BJ (cell line): ENCODE measurements at regions not wholly inside any gene's neighbourhood (a gene's known extent, or its start where the extent isn't known, plus 50 kb on each side); places are given as distances from the start of the nearest gene placed in this dataset.

Experiments
- CTCF ChIA-PET: fragments of 350-600 bp; formaldehyde crosslinking; extraction: SDS; loops from one replicate; lab custom pipeline; 2021; ENCODE audit warnings: antibody characterized with exemption, inconsistent platforms; lab: Yijun Ruan, JAX
- POLR2A ChIA-PET: fragments of 300-600 bp; sonication (Branson Sonifier 250); formaldehyde crosslinking; extraction: SDS; loops from one replicate; lab custom pipeline; 2021; ENCODE audit warnings: antibody characterized with exemption; lab: Charles Lee
- DNase-seq: peaks from one replicate; pipeline ENCODE4 v3.0.0-alpha.2; 2011; ENCODE audit warnings: low read depth
- H3K27me3 ChIP-seq: 2 replicates; pipeline ENCODE4 v1.6.0; 2011; ENCODE audit warnings: low read length; ENCODE audit not compliant: control insufficient read depth, insufficient read depth
- H3K36me3 ChIP-seq: 2 replicates; pipeline ENCODE4 v1.5.1; 2011; ENCODE audit warnings: low read length; ENCODE audit not compliant: control insufficient read depth, insufficient read depth
- H3K4me3 ChIP-seq: 2 replicates; pipeline ENCODE4 v1.5.1; 2011; ENCODE audit warnings: low read depth, mild to moderate bottlenecking, control low read depth, low read length
- TF ChIP-seq, protein P1 (sequence below): IDR thresholded peaks from 2 replicates; pipeline ENCODE4 v1.5.1; 2011; ENCODE audit warnings: low read depth, mild to moderate bottlenecking, control low read depth, inconsistent platforms, low read length, moderate library complexity; ENCODE audit not compliant: insufficient read depth

DNA sequence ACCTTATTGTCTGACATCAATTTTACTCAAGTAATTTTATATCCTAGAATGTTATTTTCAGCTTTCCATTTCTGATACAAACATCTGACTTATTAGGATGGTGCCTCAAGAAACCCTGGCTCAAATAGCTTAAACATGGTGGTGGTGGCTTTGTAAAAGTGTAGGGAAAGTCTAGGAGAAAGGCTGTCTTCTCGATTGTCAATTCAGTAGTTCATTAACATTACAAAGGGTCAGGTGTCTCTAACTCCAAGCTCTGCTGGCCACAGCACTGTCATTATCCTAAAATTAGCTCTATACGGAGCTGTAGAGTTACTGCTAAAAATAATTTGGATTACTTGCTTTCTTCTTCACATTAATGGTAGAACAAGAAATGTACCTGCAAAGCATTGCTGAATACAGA lies 1360.1 kb upstream of the CDH6 start:
- ChIA-PET POLR2A (no interaction called here), CTCF (no interaction called here)
- DNase-seq: no peak
- TF ChIP-seq, protein P1, sequence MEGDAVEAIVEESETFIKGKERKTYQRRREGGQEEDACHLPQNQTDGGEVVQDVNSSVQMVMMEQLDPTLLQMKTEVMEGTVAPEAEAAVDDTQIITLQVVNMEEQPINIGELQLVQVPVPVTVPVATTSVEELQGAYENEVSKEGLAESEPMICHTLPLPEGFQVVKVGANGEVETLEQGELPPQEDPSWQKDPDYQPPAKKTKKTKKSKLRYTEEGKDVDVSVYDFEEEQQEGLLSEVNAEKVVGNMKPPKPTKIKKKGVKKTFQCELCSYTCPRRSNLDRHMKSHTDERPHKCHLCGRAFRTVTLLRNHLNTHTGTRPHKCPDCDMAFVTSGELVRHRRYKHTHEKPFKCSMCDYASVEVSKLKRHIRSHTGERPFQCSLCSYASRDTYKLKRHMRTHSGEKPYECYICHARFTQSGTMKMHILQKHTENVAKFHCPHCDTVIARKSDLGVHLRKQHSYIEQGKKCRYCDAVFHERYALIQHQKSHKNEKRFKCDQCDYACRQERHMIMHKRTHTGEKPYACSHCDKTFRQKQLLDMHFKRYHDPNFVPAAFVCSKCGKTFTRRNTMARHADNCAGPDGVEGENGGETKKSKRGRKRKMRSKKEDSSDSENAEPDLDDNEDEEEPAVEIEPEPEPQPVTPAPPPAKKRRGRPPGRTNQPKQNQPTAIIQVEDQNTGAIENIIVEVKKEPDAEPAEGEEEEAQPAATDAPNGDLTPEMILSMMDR: no peak
- Histone ChIP-seq H3K36me3 (no peaks in the 10 kb centered on the region), H3K27me3 (no peaks in the 10 kb centered on the region), H3K4me3 (no peak overlapping the region)

DNA sequence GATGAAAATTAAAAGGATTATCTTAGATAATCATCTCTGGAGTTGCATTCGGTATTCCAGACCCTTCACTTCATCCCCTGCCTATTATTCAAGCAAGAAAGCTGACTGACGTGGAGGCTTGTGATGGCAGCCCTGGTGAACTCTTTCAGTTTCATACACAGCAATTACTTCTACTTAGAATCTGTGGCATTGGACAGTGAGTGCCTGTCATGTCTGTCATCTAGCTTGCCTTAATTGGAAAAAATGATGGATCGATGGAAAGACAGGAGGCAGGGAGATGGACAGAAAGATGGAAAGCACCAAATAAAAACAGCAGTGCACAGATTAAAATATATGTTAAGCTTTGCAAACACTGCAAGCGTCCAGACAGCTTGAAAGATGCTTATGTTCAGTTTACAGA lies 1371.0 kb upstream of the CDH6 start:
- POLR2A ChIA-PET: no interaction called here
- DNase-seq: no peak
- TF ChIP-seq, protein P1: no peak
- CTCF ChIA-PET: no interaction called here
- Histone ChIP-seq H3K4me3 (no peak overlapping the region), H3K27me3 (no peaks in the 10 kb centered on the region), H3K36me3 (no peaks in the 10 kb centered on the region)

DNA sequence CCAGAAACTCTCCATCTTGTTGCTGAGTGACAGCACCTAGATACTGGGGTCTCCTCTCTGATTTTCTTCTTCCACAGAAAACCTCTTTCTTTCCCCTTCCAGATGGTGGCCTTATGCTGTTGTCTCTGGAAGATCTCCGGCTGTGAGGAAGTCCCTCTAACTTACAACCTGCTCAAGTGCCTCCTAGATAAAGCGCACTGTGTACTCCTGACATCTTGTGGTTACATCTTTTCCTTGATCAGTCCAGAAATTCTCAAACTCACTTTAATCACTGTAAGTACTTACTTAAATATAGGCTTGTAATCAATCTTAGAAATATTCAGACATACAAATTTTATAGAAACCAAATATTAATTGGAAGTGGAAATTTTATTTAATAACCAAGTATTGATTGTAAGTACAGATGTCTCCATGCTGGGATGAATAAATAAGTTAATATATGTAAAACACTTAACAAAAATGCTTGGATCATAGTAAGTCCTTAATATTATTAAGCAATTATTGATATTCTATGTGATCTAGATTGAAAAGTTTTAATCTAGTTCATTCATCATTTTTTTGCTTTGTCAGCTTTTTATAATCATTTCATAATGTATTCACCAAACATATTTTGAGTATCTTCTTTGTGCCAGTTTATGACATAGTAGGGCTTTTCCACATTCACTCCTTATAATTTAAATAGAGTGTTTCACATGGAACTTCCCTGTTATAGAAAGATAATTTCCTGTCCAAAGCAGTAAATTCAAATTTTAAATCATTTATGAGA lies 1381.4 kb upstream of the CDH6 start:
- DNase-seq: no peak
- TF ChIP-seq, protein P1: no peak
- Histone ChIP-seq H3K27me3 (no peaks in the 10 kb centered on the region), H3K4me3 (no peak overlapping the region), H3K36me3 (no peaks in the 10 kb centered on the region)
- POLR2A ChIA-PET: no interaction called here
- CTCF ChIA-PET: no interaction called here

DNA sequence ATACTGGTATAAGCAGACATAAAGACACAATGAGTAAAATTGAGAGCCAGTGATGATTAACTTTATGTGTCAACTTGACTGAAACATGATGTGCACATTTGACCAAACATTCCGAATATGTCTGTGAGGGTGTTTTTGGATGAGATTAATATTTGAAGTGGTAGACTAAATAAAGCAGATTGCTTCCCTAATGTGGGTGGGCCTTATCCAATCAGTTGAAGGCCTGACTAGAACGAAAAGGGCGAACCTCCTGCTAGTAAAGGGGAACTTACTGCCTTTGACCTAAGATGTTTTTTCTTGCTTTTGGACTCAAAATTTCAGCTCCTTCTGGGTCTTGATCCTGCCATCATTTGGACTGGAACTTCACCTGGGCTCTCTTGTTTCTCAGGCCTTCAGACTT lies 1387.7 kb upstream of the CDH6 start:
- DNase-seq: no peak
- H3K4me3 ChIP-seq: no peak overlapping the region
- TF ChIP-seq, protein P1: no peak
- CTCF ChIA-PET: no interaction called here
- POLR2A ChIA-PET: no interaction called here
- no peaks in the 10 kb centered on the region for H3K27me3 ChIP-seq
- no peaks in the 10 kb centered on the region for H3K36me3 ChIP-seq

DNA sequence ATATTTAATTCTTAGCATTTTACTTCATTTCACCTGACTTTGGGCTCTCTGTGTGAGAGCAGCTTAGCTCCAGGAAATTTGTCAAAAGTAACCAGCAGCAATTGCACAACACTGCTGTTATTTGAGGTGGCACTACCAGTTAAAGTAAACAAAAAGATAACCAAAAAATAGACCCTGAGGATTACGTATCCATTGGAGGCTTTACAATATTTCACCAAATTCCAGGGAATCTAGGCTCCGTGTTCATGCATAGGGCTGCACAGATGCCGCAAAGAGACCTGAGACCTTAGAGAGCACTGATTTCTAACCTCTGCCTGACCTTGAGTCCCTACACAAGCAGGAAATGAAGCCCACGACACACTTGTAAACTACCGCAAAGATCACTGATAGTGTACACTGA lies 1392.7 kb upstream of the CDH6 start:
- ChIA-PET POLR2A (no interaction called here), CTCF (no interaction called here)
- H3K27me3 ChIP-seq: no peaks in the 10 kb centered on the region
- H3K36me3 ChIP-seq: no peaks in the 10 kb centered on the region
- no peak overlapping the region for H3K4me3 ChIP-seq
- DNase-seq: no peak
- TF ChIP-seq, protein P1: no peak
